ENCODE measurements at regions not wholly inside any gene's neighbourhood (a gene's known extent, or its start where the extent isn't known, plus 50 kb on each side); places are given as distances from the start of the nearest gene placed in this dataset.

- TF ChIP-seq CTCF (IDR thresholded peaks at IDR 0.05) (no peak), POLR2A (IDR thresholded peaks at IDR 0.05) (no peak)
These were observed 98.1 kb upstream of the ENPP6 start for GRCh38 chr4:184315675-184316359.
